Hepatocyte (in vitro differentiated cells): ENCODE measurements at regions not wholly inside any gene's neighbourhood (a gene's known extent, or its start where the extent isn't known, plus 50 kb on each side); places are given as distances from the start of the nearest gene placed in this dataset.

Source experiments
- DNase-seq: peaks from one replicate; pipeline ENCODE4 v3.0.0-alpha.2; 2016; ENCODE audit warnings: low spot score
- H2AFZ ChIP-seq: fragments of 200-600 bp; sonication (generic); 2 replicates; pipeline ENCODE4 v1.6.0; 2016; ENCODE audit warnings: antibody characterized with exemption, mild to moderate bottlenecking
- H3K27ac ChIP-seq: fragments of 200-600 bp; sonication (generic); 2 replicates; pipeline ENCODE4 v1.5.1; 2016; ENCODE audit warnings: mild to moderate bottlenecking
- H3K27me3 ChIP-seq: fragments of 200-600 bp; sonication (generic); 2 replicates; pipeline ENCODE4 v1.6.1; 2016
- H3K36me3 ChIP-seq: fragments of 200-600 bp; sonication (generic); replicated peaks from 2 replicates; pipeline ENCODE4 v1.5.1; 2016; ENCODE audit warnings: low read depth; ENCODE audit not compliant: insufficient read depth
- H3K4me1 ChIP-seq: fragments of 200-600 bp; sonication (generic); 2 replicates; pipeline ENCODE4 v1.5.1; 2016; ENCODE audit warnings: mild to moderate bottlenecking, moderate library complexity; ENCODE audit not compliant: insufficient read depth
- H3K4me2 ChIP-seq: fragments of 200-600 bp; sonication (generic); 2 replicates; pipeline ENCODE4 v1.6.0; 2016
- H3K4me3 ChIP-seq: fragments of 200-600 bp; sonication (generic); 2 replicates; pipeline ENCODE4 v1.5.1; 2016; ENCODE audit warnings: mild to moderate bottlenecking
- H3K79me2 ChIP-seq: fragments of 200-600 bp; sonication (generic); 2 replicates; pipeline ENCODE4 v1.6.0; 2017; ENCODE audit warnings: mild to moderate bottlenecking
- H3K9me2 ChIP-seq: fragments of 200-600 bp; sonication (generic); replicated peaks from 2 replicates; pipeline ENCODE4 v1.6.0; 2017; ENCODE audit warnings: mild to moderate bottlenecking; ENCODE audit not compliant: insufficient read depth
- H3K9me3 ChIP-seq: fragments of 200-600 bp; sonication (generic); 2 replicates; pipeline ENCODE4 v1.5.1; 2016; ENCODE audit warnings: low read depth, mild to moderate bottlenecking
- H4K20me1 ChIP-seq: fragments of 200-600 bp; sonication (generic); 2 replicates; pipeline ENCODE4 v1.6.0; 2016; ENCODE audit warnings: mild to moderate bottlenecking; ENCODE audit not compliant: insufficient read depth, poor library complexity, severe bottlenecking
- EZH2 ChIP-seq: fragments of 200-600 bp; sonication (generic); IDR thresholded peaks from 2 replicates; pipeline ENCODE4 v1.6.1; 2016; ENCODE audit warnings: antibody characterized with exemption, mild to moderate bottlenecking, borderline replicate concordance
- EZH2phosphoT487 ChIP-seq: fragments of 200-600 bp; sonication (generic); IDR thresholded peaks from one replicate; pipeline ENCODE4 v1.6.1; 2018; ENCODE audit warnings: antibody characterized with exemption, mild to moderate bottlenecking, low read depth, moderate library complexity; ENCODE audit not compliant: unreplicated experiment, severe bottlenecking
- WGBS: methylation state at CpG from one replicate; pipeline ENCODE4 v1.1.6; 2016; ENCODE audit warnings: low lambda C conversion rate; ENCODE audit errors: missing lambda C conversion rate; 5-methylcytosine and 5-hydroxymethylcytosine counted together
- TF ChIP-seq, protein P1 (sequence below): fragments of 200-600 bp; sonication (generic); IDR thresholded peaks from 2 replicates; pipeline ENCODE4 v1.5.1; 2016; ENCODE audit warnings: antibody characterized with exemption, mild to moderate bottlenecking; ENCODE audit not compliant: poor library complexity

DNA sequence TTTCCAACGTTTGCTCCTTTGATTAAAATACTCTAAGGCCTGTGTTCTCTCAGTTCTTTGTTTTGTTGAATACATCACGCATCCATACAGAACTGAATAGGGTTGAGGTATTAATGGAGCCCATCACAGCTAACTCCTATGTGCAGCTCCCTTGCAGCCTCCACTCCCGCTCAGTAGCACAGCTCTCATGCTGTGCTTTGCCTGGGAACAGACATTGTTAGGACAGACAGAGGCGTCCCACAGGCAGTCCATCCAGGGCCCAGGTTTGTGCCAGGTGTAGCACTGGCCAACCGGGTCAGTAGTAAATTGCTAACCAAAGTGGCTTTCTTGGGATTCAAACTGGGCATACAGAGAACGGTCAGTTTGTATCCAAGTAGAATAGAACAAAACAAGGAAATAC is 644.7 kb upstream of the NRP1 start:
- H4K20me1 ChIP-seq: no peaks in the 10 kb centered on the region
- no peaks in the 10 kb centered on the region for H3K4me1 ChIP-seq
- H3K9me2 ChIP-seq: no peaks in the 10 kb centered on the region
- H3K4me3 ChIP-seq: no peak overlapping the region
- H3K36me3 ChIP-seq: no peaks in the 10 kb centered on the region
- no peaks in the 10 kb centered on the region for H3K79me2 ChIP-seq
- no peak for DNase-seq
- no peaks in the 10 kb centered on the region for H3K27me3 ChIP-seq
- WGBS: 88% methylated on average over 6 of the region's 6 CpGs
- no peak overlapping the region for H3K4me2 ChIP-seq
- no peak overlapping the region for H3K27ac ChIP-seq
- no peak overlapping the region for H2AFZ ChIP-seq
- TF ChIP-seq, protein P1, sequence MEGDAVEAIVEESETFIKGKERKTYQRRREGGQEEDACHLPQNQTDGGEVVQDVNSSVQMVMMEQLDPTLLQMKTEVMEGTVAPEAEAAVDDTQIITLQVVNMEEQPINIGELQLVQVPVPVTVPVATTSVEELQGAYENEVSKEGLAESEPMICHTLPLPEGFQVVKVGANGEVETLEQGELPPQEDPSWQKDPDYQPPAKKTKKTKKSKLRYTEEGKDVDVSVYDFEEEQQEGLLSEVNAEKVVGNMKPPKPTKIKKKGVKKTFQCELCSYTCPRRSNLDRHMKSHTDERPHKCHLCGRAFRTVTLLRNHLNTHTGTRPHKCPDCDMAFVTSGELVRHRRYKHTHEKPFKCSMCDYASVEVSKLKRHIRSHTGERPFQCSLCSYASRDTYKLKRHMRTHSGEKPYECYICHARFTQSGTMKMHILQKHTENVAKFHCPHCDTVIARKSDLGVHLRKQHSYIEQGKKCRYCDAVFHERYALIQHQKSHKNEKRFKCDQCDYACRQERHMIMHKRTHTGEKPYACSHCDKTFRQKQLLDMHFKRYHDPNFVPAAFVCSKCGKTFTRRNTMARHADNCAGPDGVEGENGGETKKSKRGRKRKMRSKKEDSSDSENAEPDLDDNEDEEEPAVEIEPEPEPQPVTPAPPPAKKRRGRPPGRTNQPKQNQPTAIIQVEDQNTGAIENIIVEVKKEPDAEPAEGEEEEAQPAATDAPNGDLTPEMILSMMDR: no peak
- no peak for TF ChIP-seq EZH2
- TF ChIP-seq EZH2phosphoT487: no peak
- no peaks in the 10 kb centered on the region for H3K9me3 ChIP-seq

DNA sequence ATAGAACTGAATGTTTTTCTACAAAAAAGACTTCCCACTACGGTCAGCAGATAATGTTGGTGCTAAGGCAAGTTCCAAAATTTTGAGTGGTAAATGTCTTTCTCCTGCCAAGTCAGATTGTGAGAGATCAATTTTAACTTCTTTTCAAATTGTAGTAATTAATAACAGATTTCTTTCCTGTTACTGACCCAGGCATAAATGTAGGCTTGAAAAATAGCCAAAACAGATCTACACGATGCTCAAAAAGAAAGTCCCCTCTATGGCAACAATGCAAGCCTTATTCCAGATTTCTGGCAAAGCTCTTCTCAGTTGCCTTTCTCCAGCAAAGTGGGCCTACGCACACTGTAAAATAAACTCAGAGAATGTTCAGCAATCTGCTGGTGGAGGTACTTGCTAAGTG is 641.0 kb upstream of the NRP1 start:
- 76% methylated on average over 3 of the region's 3 CpGs for WGBS
- DNase-seq: no peak
- Histone ChIP-seq H3K4me2 (no peak overlapping the region), H3K27ac (no peak overlapping the region), H3K4me1 (no peaks in the 10 kb centered on the region), H3K4me3 (no peak overlapping the region), H4K20me1 (no peaks in the 10 kb centered on the region), H3K9me3 (no peaks in the 10 kb centered on the region), H3K9me2 (no peaks in the 10 kb centered on the region), H2AFZ (no peak overlapping the region), H3K36me3 (no peaks in the 10 kb centered on the region), H3K27me3 (no peaks in the 10 kb centered on the region), H3K79me2 (no peaks in the 10 kb centered on the region)
- TF ChIP-seq, protein P1: no peak
- no peak for TF ChIP-seq EZH2
- TF ChIP-seq EZH2phosphoT487: no peak

DNA sequence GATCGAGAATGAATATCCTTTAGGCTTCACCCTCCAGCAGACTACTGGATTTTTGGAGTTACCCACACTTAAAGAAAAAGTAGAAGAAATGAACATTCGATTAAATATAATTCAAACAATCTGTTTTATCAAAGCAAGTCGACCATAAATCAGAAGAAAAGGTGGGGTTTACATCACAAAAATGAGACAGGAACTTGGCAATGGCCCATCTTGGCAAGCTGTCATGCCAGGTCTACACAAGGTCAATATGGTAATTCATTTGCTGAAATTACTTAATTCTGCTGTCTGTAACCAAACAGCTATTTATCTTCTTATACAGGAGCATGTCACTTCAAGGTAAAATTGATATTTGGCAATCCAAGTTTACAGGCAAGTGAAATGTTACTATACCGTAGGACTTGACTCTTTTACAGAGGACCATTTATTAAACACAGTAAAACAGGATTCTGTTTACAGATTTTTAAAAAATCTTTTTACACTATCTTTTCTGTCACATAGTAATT is 640.6 kb upstream of the NRP1 start:
- Histone ChIP-seq H3K27ac (no peak overlapping the region), H3K4me1 (no peaks in the 10 kb centered on the region), H3K9me2 (no peaks in the 10 kb centered on the region), H3K4me3 (no peak overlapping the region), H3K27me3 (no peaks in the 10 kb centered on the region), H3K79me2 (no peaks in the 10 kb centered on the region), H3K4me2 (no peak overlapping the region), H3K36me3 (no peaks in the 10 kb centered on the region), H4K20me1 (no peaks in the 10 kb centered on the region), H3K9me3 (no peaks in the 10 kb centered on the region), H2AFZ (no peak overlapping the region)
- TF ChIP-seq, protein P1: no peak
- TF ChIP-seq EZH2 (no peak), EZH2phosphoT487 (no peak)
- WGBS: 72% methylated on average over 4 of the region's 4 CpGs
- DNase-seq: no peak

DNA sequence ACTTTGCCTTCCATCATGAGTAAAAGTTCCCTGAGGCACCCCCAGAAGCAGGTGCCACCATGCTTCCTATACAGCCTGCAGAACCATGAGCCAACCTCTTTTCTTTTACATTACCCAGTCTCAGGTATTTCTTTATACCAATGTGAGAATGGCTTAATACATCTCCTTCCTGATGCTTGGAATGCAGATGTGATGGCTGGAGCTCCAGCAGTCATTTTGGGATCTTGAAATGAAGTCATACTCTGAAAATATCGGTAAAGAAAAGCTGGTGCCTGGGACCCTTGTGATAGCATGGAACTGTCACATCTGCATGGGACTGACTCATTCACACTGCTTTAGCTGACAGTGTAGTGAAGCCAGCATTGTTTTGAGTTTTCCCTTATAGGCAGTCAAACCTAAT is 634.5 kb upstream of the NRP1 start:
- no peaks in the 10 kb centered on the region for H3K27me3 ChIP-seq
- no peaks in the 10 kb centered on the region for H3K9me3 ChIP-seq
- H2AFZ ChIP-seq: no peak overlapping the region
- H3K4me3 ChIP-seq: no peak overlapping the region
- H3K36me3 ChIP-seq: no peaks in the 10 kb centered on the region
- WGBS: 100% methylated on average over 1 of the region's 1 CpG
- no peak overlapping the region for H3K27ac ChIP-seq
- no peaks in the 10 kb centered on the region for H3K9me2 ChIP-seq
- H3K4me2 ChIP-seq: no peak overlapping the region
- TF ChIP-seq EZH2phosphoT487: no peak
- TF ChIP-seq, protein P1: no peak
- no peak for TF ChIP-seq EZH2
- no peaks in the 10 kb centered on the region for H3K79me2 ChIP-seq
- H4K20me1 ChIP-seq: no peaks in the 10 kb centered on the region
- H3K4me1 ChIP-seq: no peaks in the 10 kb centered on the region
- no peak for DNase-seq
